ENCODE measurements at regions not wholly inside any gene's neighbourhood (a gene's known extent, or its start where the extent isn't known, plus 50 kb on each side); places are given as distances from the start of the nearest gene placed in this dataset.

DNA sequence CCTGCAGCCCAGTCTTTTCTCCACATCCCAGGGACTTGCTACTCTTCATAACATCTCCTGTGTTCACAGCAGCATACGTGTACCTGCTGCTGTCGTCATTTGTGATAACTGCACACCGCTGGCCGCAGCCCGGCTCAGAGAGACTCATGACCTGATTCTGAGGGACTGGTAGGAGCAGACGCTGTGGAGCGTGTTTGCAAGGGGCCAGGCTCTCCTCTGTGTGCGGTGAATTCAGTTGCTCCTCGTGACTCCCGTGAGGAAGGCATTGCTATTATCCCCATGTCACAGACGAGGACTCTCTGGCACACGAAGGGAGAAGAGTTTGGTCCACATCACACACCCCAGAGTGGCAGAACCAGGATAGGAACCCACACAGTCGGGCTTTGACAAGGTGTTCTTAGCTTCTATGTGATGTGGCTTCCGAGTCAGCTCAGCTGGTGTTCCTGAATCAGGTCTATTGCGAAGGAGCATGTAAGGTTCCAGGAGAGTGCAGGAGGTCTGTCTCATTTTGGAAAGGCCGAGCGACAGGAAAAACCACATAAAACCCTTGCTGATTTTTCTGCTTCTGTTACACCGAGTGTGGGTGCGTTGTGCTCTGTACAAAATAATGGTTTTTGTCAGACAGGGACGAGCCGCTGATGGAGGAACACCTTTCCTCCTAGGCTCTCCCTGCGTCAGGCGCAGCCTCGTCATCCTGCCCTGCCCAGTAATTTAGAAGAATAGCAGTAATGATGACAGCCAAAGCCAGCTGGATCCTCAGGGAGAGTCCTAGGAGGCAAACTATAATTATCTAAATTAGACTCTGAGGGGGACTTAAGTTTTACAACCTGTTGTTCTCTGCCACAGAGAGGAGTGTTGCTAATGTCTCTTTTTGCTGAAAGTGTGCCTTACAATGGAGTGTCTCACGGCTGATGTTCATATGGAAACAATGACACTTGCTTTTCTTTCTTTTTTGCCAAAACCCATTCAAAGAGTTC lies 157.5 kb upstream of the RGMA start:
- peaks cover 0 to 24% (median 7%) of the 10 kb centered on the region in 12 donors for H3K4me1 ChIP-seq
- no peaks in the 10 kb centered on the region for H3K36me3 ChIP-seq
- ATAC-seq (no peak), DNase-seq (no peak)
- no peaks in the 10 kb centered on the region for H3K9me3 ChIP-seq
- H3K27me3 ChIP-seq: no peaks in the 10 kb centered on the region
- 84 to 88% (median 87%) methylated on average over 24 to 25 of the region's 25 CpGs for WGBS, 4 donors
- H3K4me3 ChIP-seq: no peak overlapping the region
- no peak overlapping the region for H3K27ac ChIP-seq
- TF ChIP-seq POLR2A (IDR thresholded peaks at IDR 0.05): no peak
- no peak for TF ChIP-seq CTCF (IDR thresholded peaks at IDR 0.05)
- intact Hi-C loops (cut with DNase I): no loop called here

DNA sequence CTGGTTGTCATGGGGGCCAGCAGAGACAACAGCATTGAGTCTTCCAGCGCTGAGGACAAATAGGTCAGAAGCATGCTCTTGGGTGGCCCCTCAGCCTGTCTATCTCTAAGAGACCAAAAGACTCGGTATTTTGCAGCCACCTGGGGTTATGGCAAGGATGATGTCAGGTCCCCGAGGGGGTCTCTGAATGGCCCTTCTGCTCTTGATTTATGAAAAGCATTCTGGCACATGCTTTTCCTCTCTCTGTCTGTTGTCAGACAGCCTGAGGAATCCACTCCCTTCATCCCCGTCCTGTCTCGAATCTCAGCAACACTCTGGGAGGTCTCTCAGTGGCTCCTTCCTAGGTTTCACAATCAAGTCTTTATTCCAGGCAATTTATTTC lies 156.6 kb upstream of the RGMA start:
- intact Hi-C loops (cut with DNase I): no loop called here
- no peak for DNase-seq
- no peaks in the 10 kb centered on the region for H3K27me3 ChIP-seq
- no peaks in the 10 kb centered on the region for H3K36me3 ChIP-seq
- no peak for ATAC-seq
- no peaks in the 10 kb centered on the region for H3K9me3 ChIP-seq
- H3K27ac ChIP-seq: no peak overlapping the region
- H3K4me1 ChIP-seq: peaks cover 0 to 20% (median 2%) of the 10 kb centered on the region in 12 donors
- 62 to 77% (median 63%) methylated on average over 5 of the region's 5 CpGs for WGBS, 4 donors
- no peak overlapping the region for H3K4me3 ChIP-seq
- TF ChIP-seq CTCF (IDR thresholded peaks at IDR 0.05) (no peak), POLR2A (IDR thresholded peaks at IDR 0.05) (no peak)

GRCh38 chr15:93244696-93245660 lies 156.0 kb upstream of the RGMA start:
- DNase-seq (no peak), ATAC-seq (no peak)
- Histone ChIP-seq H3K4me1 (peaks cover 0 to 13% (median 0%) of the 10 kb centered on the region in 12 donors), H3K4me3 (no peak overlapping the region), H3K36me3 (no peaks in the 10 kb centered on the region), H3K9me3 (no peaks in the 10 kb centered on the region), H3K27ac (no peak overlapping the region), H3K27me3 (no peaks in the 10 kb centered on the region)
- 84 to 89% (median 86%) methylated on average over 26 of the region's 26 CpGs for WGBS, 4 donors
- TF ChIP-seq CTCF (IDR thresholded peaks at IDR 0.05) (no peak), POLR2A (IDR thresholded peaks at IDR 0.05) (no peak)
- intact Hi-C loops (cut with DNase I): no loop called here

DNA sequence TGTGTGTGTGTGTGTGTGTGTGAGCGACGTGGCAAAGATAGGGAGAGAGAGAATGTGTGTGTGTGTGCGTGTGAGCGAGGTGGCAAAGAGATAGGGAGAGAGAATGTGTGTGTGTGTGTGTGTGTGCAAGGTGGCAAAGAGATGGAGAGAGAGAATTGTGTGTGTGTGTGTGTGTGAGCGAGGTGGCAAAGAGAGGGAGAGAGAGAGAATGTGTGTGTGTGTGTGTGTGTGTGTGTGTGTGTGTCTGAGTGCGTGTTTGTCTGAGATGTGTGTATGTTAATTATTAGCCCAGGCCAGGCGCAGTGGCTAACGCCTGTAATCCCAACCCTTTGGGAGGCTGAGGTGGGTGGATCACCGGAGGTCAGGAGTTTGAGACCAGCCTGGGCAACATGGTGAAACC lies 154.6 kb upstream of the RGMA start:
- Histone ChIP-seq H3K9me3 (no peaks in the 10 kb centered on the region), H3K27me3 (no peaks in the 10 kb centered on the region), H3K27ac (no peak overlapping the region), H3K36me3 (no peaks in the 10 kb centered on the region), H3K4me3 (no peak overlapping the region), H3K4me1 (peaks cover 0 to 5% (median 0%) of the 10 kb centered on the region in 12 donors)
- intact Hi-C loops (cut with DNase I): no loop called here
- no peak for TF ChIP-seq POLR2A (IDR thresholded peaks at IDR 0.05)
- TF ChIP-seq CTCF (IDR thresholded peaks at IDR 0.05): no peak
- ATAC-seq (no peak), DNase-seq (no peak)
- WGBS, 4 donors: 82 to 87% (median 86%) methylated on average over 9 of the region's 9 CpGs
